ENCODE measurements at regions not wholly inside any gene's neighbourhood (a gene's known extent, or its start where the extent isn't known, plus 50 kb on each side); places are given as distances from the start of the nearest gene placed in this dataset.
"Not testable (repeated sequence)": the region's sequence is repeated elsewhere in the genome, so short reads cannot be mapped to it uniquely, and the experiment has no call there.

DNA sequence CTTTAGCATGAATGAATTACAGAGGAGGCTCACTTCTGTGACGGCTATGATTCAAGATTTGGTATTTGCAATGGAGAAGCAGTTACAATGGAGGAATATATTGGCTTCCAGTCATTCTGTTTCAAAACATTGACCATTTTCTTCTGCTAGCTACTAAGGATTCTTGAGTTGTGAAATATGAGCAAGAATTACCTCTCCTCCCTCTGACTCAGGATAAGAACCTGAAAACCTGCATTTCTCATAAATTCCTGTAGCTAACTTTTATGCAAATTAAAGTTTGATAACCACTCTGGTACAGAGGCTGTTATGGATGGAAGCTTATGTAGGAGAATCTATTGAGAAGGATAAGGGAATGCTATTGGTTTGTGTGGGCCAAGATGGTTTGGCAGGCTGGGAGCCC is 84.1 kb upstream of the MYRIP start:
- no peaks in the 10 kb centered on the region for H3K4me1 ChIP-seq (ENCODE audit: control insufficient read depth in 2 of 3, insufficient read depth in 2 of 3, low read depth in 1 of 3, low read length in 3 of 3)
- no peak overlapping the region for H3K27ac ChIP-seq (ENCODE audit: low read depth in 2 of 2, low read length in 2 of 2)
- no peak overlapping the region for H3K9ac ChIP-seq (ENCODE audit: low read length in 3 of 3)
- intact Hi-C loops (cut with DNase I), result no loop called here
- H3K9me3 ChIP-seq (ENCODE audit: control insufficient read depth in 2 of 3, insufficient read depth in 1 of 3, low read length in 3 of 3), result no peaks in the 10 kb centered on the region
- no peaks in the 10 kb centered on the region for H3K27me3 ChIP-seq (ENCODE audit: control insufficient read depth, insufficient read depth, low read length)
- TF ChIP-seq, protein P1, sequence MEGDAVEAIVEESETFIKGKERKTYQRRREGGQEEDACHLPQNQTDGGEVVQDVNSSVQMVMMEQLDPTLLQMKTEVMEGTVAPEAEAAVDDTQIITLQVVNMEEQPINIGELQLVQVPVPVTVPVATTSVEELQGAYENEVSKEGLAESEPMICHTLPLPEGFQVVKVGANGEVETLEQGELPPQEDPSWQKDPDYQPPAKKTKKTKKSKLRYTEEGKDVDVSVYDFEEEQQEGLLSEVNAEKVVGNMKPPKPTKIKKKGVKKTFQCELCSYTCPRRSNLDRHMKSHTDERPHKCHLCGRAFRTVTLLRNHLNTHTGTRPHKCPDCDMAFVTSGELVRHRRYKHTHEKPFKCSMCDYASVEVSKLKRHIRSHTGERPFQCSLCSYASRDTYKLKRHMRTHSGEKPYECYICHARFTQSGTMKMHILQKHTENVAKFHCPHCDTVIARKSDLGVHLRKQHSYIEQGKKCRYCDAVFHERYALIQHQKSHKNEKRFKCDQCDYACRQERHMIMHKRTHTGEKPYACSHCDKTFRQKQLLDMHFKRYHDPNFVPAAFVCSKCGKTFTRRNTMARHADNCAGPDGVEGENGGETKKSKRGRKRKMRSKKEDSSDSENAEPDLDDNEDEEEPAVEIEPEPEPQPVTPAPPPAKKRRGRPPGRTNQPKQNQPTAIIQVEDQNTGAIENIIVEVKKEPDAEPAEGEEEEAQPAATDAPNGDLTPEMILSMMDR (IDR thresholded peaks at IDR 0.05; ENCODE audit: borderline replicate concordance, extremely low read depth, insufficient read depth), result no peak
- H3K36me3 ChIP-seq (ENCODE audit: control insufficient read depth in 2 of 3, insufficient read depth in 3 of 3, low read length in 3 of 3), result no peaks in the 10 kb centered on the region
- DNase-seq (no peak), FAIRE-seq (no peak)
- no peak overlapping the region for H3K4me3 ChIP-seq (ENCODE audit: low read length in 3 of 3)

DNA sequence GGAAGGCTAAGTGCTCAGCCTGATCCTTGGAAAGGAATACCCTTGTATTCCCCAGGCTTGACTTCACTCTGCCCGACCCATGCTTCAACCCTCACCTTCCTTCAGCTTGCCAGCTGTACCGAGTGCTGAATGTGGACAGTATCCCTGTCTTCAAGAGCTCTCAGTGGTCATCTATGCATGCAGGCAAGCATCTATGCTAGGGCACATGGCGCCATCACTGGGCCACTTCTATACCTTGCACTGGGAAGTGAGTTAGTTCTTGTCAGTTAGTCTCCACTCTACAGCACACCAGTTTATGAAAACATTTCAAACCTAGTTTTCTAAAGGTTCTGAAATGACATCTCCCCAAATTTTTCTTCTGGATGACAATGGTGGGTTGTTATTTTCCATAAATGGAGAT is 82.0 kb upstream of the MYRIP start:
- Histone ChIP-seq H3K4me1 (ENCODE audit: control insufficient read depth in 2 of 3, insufficient read depth in 2 of 3, low read depth in 1 of 3, low read length in 3 of 3) (no peaks in the 10 kb centered on the region), H3K9ac (ENCODE audit: low read length in 3 of 3) (no peak overlapping the region), H3K27me3 (ENCODE audit: control insufficient read depth, insufficient read depth, low read length) (no peaks in the 10 kb centered on the region), H3K4me3 (ENCODE audit: low read length in 3 of 3) (no peak overlapping the region), H3K9me3 (ENCODE audit: control insufficient read depth in 2 of 3, insufficient read depth in 1 of 3, low read length in 3 of 3) (no peaks in the 10 kb centered on the region), H3K27ac (ENCODE audit: low read depth in 2 of 2, low read length in 2 of 2) (no peak overlapping the region), H3K36me3 (ENCODE audit: control insufficient read depth in 2 of 3, insufficient read depth in 3 of 3, low read length in 3 of 3) (no peaks in the 10 kb centered on the region)
- intact Hi-C loops (cut with DNase I), result no loop called here
- DNase-seq (no peak), FAIRE-seq (no peak)
- TF ChIP-seq, protein P1 (IDR thresholded peaks at IDR 0.05; ENCODE audit: borderline replicate concordance, extremely low read depth, insufficient read depth), result no peak

DNA sequence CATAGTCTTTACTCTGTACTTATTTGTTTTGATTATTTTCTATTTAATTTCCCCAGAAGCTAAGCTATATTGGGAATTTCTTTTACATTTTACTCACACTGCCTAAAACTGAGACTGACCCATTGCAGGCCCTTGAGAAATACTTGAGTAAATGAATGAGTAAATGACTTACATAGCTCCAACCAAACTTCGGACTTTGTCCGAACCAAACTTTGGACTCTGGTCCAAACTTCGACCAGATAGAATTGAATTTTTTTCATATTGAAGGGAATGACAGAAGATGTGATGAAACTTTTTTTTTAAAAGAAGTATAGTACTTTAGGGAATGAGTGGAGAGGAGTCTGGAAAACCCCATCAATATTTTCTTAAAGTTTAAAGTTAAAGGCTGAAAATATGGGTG is 75.6 kb upstream of the MYRIP start:
- intact Hi-C loops (cut with DNase I), result no loop called here
- H3K36me3 ChIP-seq (ENCODE audit: control insufficient read depth in 2 of 3, insufficient read depth in 3 of 3, low read length in 3 of 3), result no peaks in the 10 kb centered on the region

DNA sequence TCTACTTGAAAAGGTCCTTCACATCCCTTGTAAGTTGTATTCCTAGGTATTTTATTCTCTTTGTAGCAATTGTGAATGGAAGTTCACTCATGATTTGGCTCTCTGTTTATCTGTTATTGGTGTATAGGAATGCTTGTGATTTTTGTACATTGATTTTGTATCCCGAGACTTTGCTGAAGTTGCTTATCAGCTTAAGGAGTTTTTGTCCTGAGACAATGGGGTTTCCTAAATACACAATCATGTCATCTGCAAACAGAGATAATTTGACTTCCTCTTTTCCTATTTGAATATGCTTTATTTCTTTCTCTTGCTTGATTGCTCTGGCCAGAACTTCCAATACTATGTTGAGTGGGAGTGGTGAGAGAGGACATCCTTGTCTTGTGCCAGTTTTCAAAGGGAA is 69.8 kb upstream of the MYRIP start:
- DNase-seq; H3K4me1 ChIP-seq (ENCODE audit: control insufficient read depth in 2 of 3, insufficient read depth in 2 of 3, low read depth in 1 of 3, low read length in 3 of 3); H3K9me3 ChIP-seq (ENCODE audit: control insufficient read depth in 2 of 3, insufficient read depth in 1 of 3, low read length in 3 of 3); FAIRE-seq; H3K9ac ChIP-seq (ENCODE audit: low read length in 3 of 3); H3K4me3 ChIP-seq (ENCODE audit: low read length in 3 of 3); H3K27me3 ChIP-seq (ENCODE audit: control insufficient read depth, insufficient read depth, low read length); intact Hi-C loops (cut with DNase I); H3K36me3 ChIP-seq (ENCODE audit: control insufficient read depth in 2 of 3, insufficient read depth in 3 of 3, low read length in 3 of 3); H3K27ac ChIP-seq (ENCODE audit: low read depth in 2 of 2, low read length in 2 of 2): not testable (repeated sequence)

More for the DNA sequence above, 75.6 kb upstream of the MYRIP start:
- TF ChIP-seq, protein P1 (IDR thresholded peaks at IDR 0.05; ENCODE audit: borderline replicate concordance, extremely low read depth, insufficient read depth), result no peak
- FAIRE-seq, result no peak
- no peak for DNase-seq
- no peak overlapping the region for H3K27ac ChIP-seq (ENCODE audit: low read depth in 2 of 2, low read length in 2 of 2)
- H3K27me3 ChIP-seq (ENCODE audit: control insufficient read depth, insufficient read depth, low read length), result no peaks in the 10 kb centered on the region
- no peak overlapping the region for H3K9ac ChIP-seq (ENCODE audit: low read length in 3 of 3)
- no peaks in the 10 kb centered on the region for H3K9me3 ChIP-seq (ENCODE audit: control insufficient read depth in 2 of 3, insufficient read depth in 1 of 3, low read length in 3 of 3)
- H3K4me1 ChIP-seq (ENCODE audit: control insufficient read depth in 2 of 3, insufficient read depth in 2 of 3, low read depth in 1 of 3, low read length in 3 of 3), result no peaks in the 10 kb centered on the region
- H3K4me3 ChIP-seq (ENCODE audit: low read length in 3 of 3), result no peak overlapping the region

Data from kidney (tissue), 13 donors.